ENCODE measurements at regions not wholly inside any gene's neighbourhood (a gene's known extent, or its start where the extent isn't known, plus 50 kb on each side); places are given as distances from the start of the nearest gene placed in this dataset.

DNA sequence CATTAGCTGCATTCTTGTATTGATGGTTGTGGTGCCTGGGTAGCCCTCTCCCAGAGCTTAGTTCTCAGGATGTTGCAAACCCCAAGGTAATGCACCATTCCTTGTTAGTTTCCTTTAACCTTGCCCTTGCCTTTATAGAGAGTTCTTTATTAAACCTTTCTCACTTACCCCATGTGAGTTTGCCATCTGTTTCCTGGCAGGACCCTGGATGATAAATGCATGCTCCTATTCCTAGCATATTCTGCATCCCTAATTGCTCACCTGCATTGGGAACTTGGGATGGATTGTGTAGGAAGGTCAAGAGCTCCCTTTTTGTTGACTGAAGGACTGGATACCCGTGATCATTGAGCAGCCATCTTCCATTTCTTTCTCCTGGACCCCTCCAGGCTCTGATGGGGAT lies 59.9 kb upstream of the AP1S2 start:
- TF ChIP-seq POLR2A (IDR thresholded peaks at IDR 0.05): no peak
- TF ChIP-seq, protein P1, sequence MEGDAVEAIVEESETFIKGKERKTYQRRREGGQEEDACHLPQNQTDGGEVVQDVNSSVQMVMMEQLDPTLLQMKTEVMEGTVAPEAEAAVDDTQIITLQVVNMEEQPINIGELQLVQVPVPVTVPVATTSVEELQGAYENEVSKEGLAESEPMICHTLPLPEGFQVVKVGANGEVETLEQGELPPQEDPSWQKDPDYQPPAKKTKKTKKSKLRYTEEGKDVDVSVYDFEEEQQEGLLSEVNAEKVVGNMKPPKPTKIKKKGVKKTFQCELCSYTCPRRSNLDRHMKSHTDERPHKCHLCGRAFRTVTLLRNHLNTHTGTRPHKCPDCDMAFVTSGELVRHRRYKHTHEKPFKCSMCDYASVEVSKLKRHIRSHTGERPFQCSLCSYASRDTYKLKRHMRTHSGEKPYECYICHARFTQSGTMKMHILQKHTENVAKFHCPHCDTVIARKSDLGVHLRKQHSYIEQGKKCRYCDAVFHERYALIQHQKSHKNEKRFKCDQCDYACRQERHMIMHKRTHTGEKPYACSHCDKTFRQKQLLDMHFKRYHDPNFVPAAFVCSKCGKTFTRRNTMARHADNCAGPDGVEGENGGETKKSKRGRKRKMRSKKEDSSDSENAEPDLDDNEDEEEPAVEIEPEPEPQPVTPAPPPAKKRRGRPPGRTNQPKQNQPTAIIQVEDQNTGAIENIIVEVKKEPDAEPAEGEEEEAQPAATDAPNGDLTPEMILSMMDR (IDR thresholded peaks at IDR 0.05): no peak
